A549 (cell line): ENCODE measurements at regions not wholly inside any gene's neighbourhood (a gene's known extent, or its start where the extent isn't known, plus 50 kb on each side); places are given as distances from the start of the nearest gene placed in this dataset.
A peak's percentile ranks its signal among the peaks of the same experiment; 100 is the strongest.

Experiments used
- ATAC-seq, 2 experiments: fragments of 200-7000 bp in 1 of 2; fragments of >200 bp in 1 of 2; cut with Nextera tagmentation in 1 of 2; cut with Tn5 transposase in 1 of 2; 3 replicates each; pipeline versions ENCODE4 v1.8.0 to v1.9.1; 2018 to 2020; ENCODE audit warnings: mild to moderate bottlenecking in 1 of 2, moderate library complexity in 1 of 2
- CTCF ChIA-PET: fragments of 300-600 bp; sonication (Branson Sonifier 250); formaldehyde crosslinking; extraction: SDS; loops from one replicate; lab custom pipeline; 2021; ENCODE audit warnings: antibody characterized with exemption, inconsistent platforms; lab: Yijun Ruan, JAX
- POLR2A ChIA-PET: fragments of 350-600 bp; formaldehyde crosslinking; extraction: SDS; loops from one replicate; lab custom pipeline; 2021; ENCODE audit warnings: antibody characterized with exemption, inconsistent platforms; lab: Yijun Ruan, JAX
- DNase-seq, 2 experiments: peaks; one replicate each; pipeline versions ENCODE4 v3.0.0 to v3.0.0-alpha.2; 2011 to 2016; ENCODE audit warnings: low read depth in 1 of 2, low spot score in 1 of 2
- FAIRE-seq: peaks from 2 replicates; lab custom pipeline; 2011; peaks lifted over from hg19 to GRCh38; lab: Jason Lieb, UNC
- H3K27ac ChIP-seq, 2 experiments: fragments of >200 bp; sonication (Bioruptor Twin); formaldehyde crosslinking; 3 replicates each; pipeline ENCODE4 v1.5.1; 2016 to 2017
- H3K4me1 ChIP-seq: fragments of >200 bp; sonication (Bioruptor Twin); formaldehyde crosslinking; 3 replicates; pipeline ENCODE4 v1.6.1; 2016
- H3K4me2 ChIP-seq: fragments of >200 bp; sonication (Bioruptor Twin); formaldehyde crosslinking; 3 replicates; pipeline ENCODE4 v1.6.1; 2016
- H3K4me3 ChIP-seq: fragments of >200 bp; sonication (Bioruptor Twin); formaldehyde crosslinking; 3 replicates; pipeline ENCODE4 v1.5.1; 2016
- H3K9me3 ChIP-seq: fragments of >200 bp; sonication (Bioruptor Twin); formaldehyde crosslinking; 3 replicates; pipeline ENCODE4 v1.6.1; 2016
- BCL3 ChIP-seq: fragments of >200 bp; sonication (Bioruptor Twin); formaldehyde crosslinking; IDR thresholded peaks from 3 replicates; pipeline ENCODE4 v1.6.1; 2016
- CBX2 ChIP-seq: fragments of 200-600 bp; sonication (generic); IDR thresholded peaks from 2 replicates; pipeline ENCODE4 v1.6.1; 2016; ENCODE audit warnings: low read depth, mild to moderate bottlenecking, borderline replicate concordance
- CBX8 ChIP-seq: fragments of 200-600 bp; sonication (generic); IDR thresholded peaks from 2 replicates; pipeline ENCODE4 v1.6.1; 2016
- CTCF ChIP-seq: fragments of >200 bp; sonication (Bioruptor Twin); formaldehyde crosslinking; IDR thresholded peaks from 3 replicates; pipeline ENCODE4 v1.5.1; 2016
- EHF ChIP-seq: fragments of 250-450 bp; sonication (Bioruptor Pico); IDR thresholded peaks from 2 replicates; pipeline ENCODE4 v1.5.0; 2020; ENCODE audit warnings: mild to moderate bottlenecking
- HEYL ChIP-seq: fragments of 250-450 bp; sonication (Bioruptor Pico); IDR thresholded peaks from 2 replicates; pipeline ENCODE4 v1.8.0; 2021; ENCODE audit warnings: mild to moderate bottlenecking, moderate library complexity
- JUN ChIP-seq, 2 experiments: fragments of >200 bp; sonication (Bioruptor Twin); formaldehyde crosslinking; IDR thresholded peaks; 2 replicates in 1 of 2; 3 replicates in 1 of 2; pipeline ENCODE4 v1.6.1; 2016 to 2017
- MAX ChIP-seq: IDR thresholded peaks from 2 replicates; pipeline ENCODE4 v1.6.1; 2012
- RAD21 ChIP-seq, 2 experiments: fragments of >200 bp in 1 of 2; sonication (Bioruptor Twin) in 1 of 2; formaldehyde crosslinking in 1 of 2; IDR thresholded peaks in 1 of 2; conservative IDR thresholded peaks in 1 of 2; 2 replicates in 1 of 2; 3 replicates in 1 of 2; pipeline ENCODE4 v1.6.1; 2012 to 2018; ENCODE audit warnings: inconsistent platforms in 1 of 2
- RCOR1 ChIP-seq: fragments of 150-350 bp; IDR thresholded peaks from 2 replicates; pipeline ENCODE4 v1.6.1; 2014; ENCODE audit warnings: antibody characterized with exemption, low read length, low read depth
- RNF2 ChIP-seq: fragments of 200-600 bp; sonication (generic); IDR thresholded peaks from 2 replicates; pipeline ENCODE4 v1.6.1; 2016; ENCODE audit warnings: low read depth, mild to moderate bottlenecking, antibody characterized with exemption, moderate library complexity, borderline replicate concordance
- SMC3 ChIP-seq: fragments of >200 bp; sonication (Bioruptor Twin); formaldehyde crosslinking; IDR thresholded peaks from 3 replicates; pipeline ENCODE4 v1.6.1; 2018; ENCODE audit warnings: inconsistent platforms
- USF2 ChIP-seq: fragments of 450-650 bp; IDR thresholded peaks from 2 replicates; pipeline ENCODE4 v1.6.1; 2014; ENCODE audit warnings: antibody characterized with exemption
- WGBS: methylation state at CpG from one replicate; pipeline ENCODE4 v1.1.6; 2017; ENCODE audit errors: missing lambda C conversion rate; 5-methylcytosine and 5-hydroxymethylcytosine counted together

GRCh38 chr6:165884813-165885765, 222.0 kb upstream of the PDE10A start:
- peak; percentile 52 to 69 for DNase-seq
- H3K27ac ChIP-seq, result peak overlapping the region; percentile 5 to 49; a peak in 2 of 6 replicates
- H3K4me1 ChIP-seq, result peaks cover 12% of the 10 kb centered on the region; the same call in 2 of the 3 replicates
- peaks cover 5% of the 10 kb centered on the region; the same call in 1 of the 3 replicates for H3K9me3 ChIP-seq
- H3K4me2 ChIP-seq, result 0 out of 3 replicates have a peak overlapping the region, but pooled peaks have one; percentile 10
- no peak for FAIRE-seq
- TF ChIP-seq SMC3 (peak; percentile 70), BCL3 (no peak), CTCF (peak; percentile 64), RAD21 (conservative IDR thresholded peaks at IDR 0.05 in 1 of 2, IDR thresholded peaks at IDR 0.05 in 1 of 2) (peak; percentile 80), CBX8 (no peak), MAX (peak; percentile 34; the same call in 1 of the 2 replicates), JUN (IDR thresholded peaks at IDR 0.05) (no peak), RNF2 (no peak), CBX2 (no peak), HEYL (CRISPR knock-in tag) (no peak)
- WGBS, result 59% methylated on average over 32 of the region's 32 CpGs
- CTCF ChIA-PET, result interaction anchor here (0.7 to 5.2 kb wide), 21 partner anchors 8 to 223 kb away, joined by 3 to 56 read pairs (median 4); no protein-coding TSS in a partner anchor
- peak; percentile 87 for ATAC-seq
- POLR2A ChIA-PET, result no interaction called here
- H3K4me3 ChIP-seq, result no peak overlapping the region

GRCh38 chr6:165883851-165884640, 221.0 kb upstream of the PDE10A start:
- Histone ChIP-seq H3K4me2 (no peak overlapping the region), H3K4me3 (no peak overlapping the region), H3K9me3 (peaks cover 9% of the 10 kb centered on the region; the same call in 2 of the 3 replicates), H3K27ac (peak overlapping the region; percentile 5 to 29; a peak in 2 of 6 replicates), H3K4me1 (peaks cover 12% of the 10 kb centered on the region; the same call in 2 of the 3 replicates)
- DNase-seq (no peak), FAIRE-seq (no peak), ATAC-seq (peak in 1 of 2 experiments; percentile 37; a peak in 4 of 6 replicates)
- TF ChIP-seq RCOR1 (no peak), USF2 (no peak), EHF (no peak)
- ChIA-PET CTCF (interaction anchor here (1.0 to 5.2 kb wide), 11 partner anchors 8 to 222 kb away, joined by 3 to 56 read pairs (median 4); no protein-coding TSS in a partner anchor), POLR2A (no interaction called here)
- 77% methylated on average over 14 of the region's 16 CpGs for WGBS

- FAIRE-seq (no peak), ATAC-seq (no peak), DNase-seq (no peak)
- H3K9me3 ChIP-seq, result peaks cover 9% of the 10 kb centered on the region; the same call in 2 of the 3 replicates
- H3K4me1 ChIP-seq, result peaks cover 12% of the 10 kb centered on the region; the same call in 2 of the 3 replicates
- CTCF ChIA-PET, result interaction anchor here (5.2 kb wide), 1 partner anchor 224 kb away, joined by 33 read pairs; no protein-coding TSS in a partner anchor
- no peak overlapping the region for H3K4me2 ChIP-seq
- POLR2A ChIA-PET, result no interaction called here
- no peak overlapping the region for H3K4me3 ChIP-seq
- no peak for TF ChIP-seq RCOR1
- 93% methylated on average over 9 of the region's 9 CpGs for WGBS
- no peak overlapping the region for H3K27ac ChIP-seq
These were observed 218.8 kb upstream of the PDE10A start for GRCh38 chr6:165881806-165882205.
